ENCODE measurements at regions not wholly inside any gene's neighbourhood (a gene's known extent, or its start where the extent isn't known, plus 50 kb on each side); places are given as distances from the start of the nearest gene placed in this dataset.

GRCh38 chr12:38384816-38385378, 68.3 kb downstream of the ALG10B start:
- TF ChIP-seq CTCF (conservative IDR thresholded peaks at IDR 0.05): peak; percentile 74
- Mint-ChIP-seq H3K4me1 (peaks cover 25% of the 10 kb centered on the region), H3K4me3 (peak overlapping the region; percentile 41), H3K9me3 (peaks cover 47% of the 10 kb centered on the region), H3K27ac (peak overlapping the region; percentile 96), H3K36me3 (ENCODE audit: low read depth) (peaks cover 18% of the 10 kb centered on the region), H3K27me3 (ENCODE audit: insufficient read depth) (no peaks in the 10 kb centered on the region)
- Histone ChIP-seq H3K9ac (ENCODE audit: extremely low read depth, low read length, poor library complexity, severe bottlenecking) (peak overlapping the region; percentile 18), H3K4me3 (ENCODE audit: low read length) (peak overlapping the region; percentile 44), H3K36me3 (ENCODE audit: control insufficient read depth, insufficient read depth, low read length) (no peaks in the 10 kb centered on the region), H3K9me3 (ENCODE audit: control insufficient read depth, low read length) (peaks cover 38% of the 10 kb centered on the region), H3K4me1 (ENCODE audit: control insufficient read depth, insufficient read depth, low read length) (no peaks in the 10 kb centered on the region), H3K27ac (ENCODE audit: low read depth, low read length) (peak overlapping the region; percentile 12), H3K27me3 (ENCODE audit: control insufficient read depth, insufficient read depth, low read length, poor library complexity, severe bottlenecking) (no peaks in the 10 kb centered on the region)
- WGBS, 2 experiments (ENCODE audit: insufficient coverage in 1 of 2, insufficient read length in 1 of 2): 58 to 65% methylated on average over 2 to 9 of the region's 9 CpGs
- DNase-seq: peak; percentile 93

GRCh38 chr12:38385486-38385885, 68.9 kb downstream of the ALG10B start:
- Histone ChIP-seq H3K27ac (ENCODE audit: low read depth, low read length) (peak overlapping the region; percentile 12), H3K4me1 (ENCODE audit: control insufficient read depth, insufficient read depth, low read length) (no peaks in the 10 kb centered on the region), H3K36me3 (ENCODE audit: control insufficient read depth, insufficient read depth, low read length) (no peaks in the 10 kb centered on the region), H3K4me3 (ENCODE audit: low read length) (peak overlapping the region; percentile 38), H3K27me3 (ENCODE audit: control insufficient read depth, insufficient read depth, low read length, poor library complexity, severe bottlenecking) (no peaks in the 10 kb centered on the region), H3K9ac (ENCODE audit: extremely low read depth, low read length, poor library complexity, severe bottlenecking) (peak overlapping the region; percentile 18), H3K9me3 (ENCODE audit: control insufficient read depth, low read length) (peaks cover 35% of the 10 kb centered on the region)
- WGBS, 2 experiments (ENCODE audit: insufficient coverage in 1 of 2, insufficient read length in 1 of 2): 71% methylated on average over 1 of the region's 1 CpG; no CpG with 5 or more reads in 1 of the 2 experiments
- Mint-ChIP-seq H3K9me3 (peaks cover 43% of the 10 kb centered on the region), H3K36me3 (ENCODE audit: low read depth) (peaks cover 18% of the 10 kb centered on the region), H3K27ac (peak overlapping the region; percentile 96), H3K4me3 (peak overlapping the region; percentile 41), H3K4me1 (peaks cover 20% of the 10 kb centered on the region), H3K27me3 (ENCODE audit: insufficient read depth) (no peaks in the 10 kb centered on the region)
- no peak for DNase-seq
- no peak for TF ChIP-seq CTCF (conservative IDR thresholded peaks at IDR 0.05)

- H3K27me3 Mint-ChIP-seq (ENCODE audit: insufficient read depth): no peaks in the 10 kb centered on the region
- Histone ChIP-seq H3K4me1 (ENCODE audit: control insufficient read depth, insufficient read depth, low read length) (no peaks in the 10 kb centered on the region), H3K27me3 (ENCODE audit: control insufficient read depth, insufficient read depth, low read length, poor library complexity, severe bottlenecking) (no peaks in the 10 kb centered on the region), H3K36me3 (ENCODE audit: control insufficient read depth, insufficient read depth, low read length) (no peaks in the 10 kb centered on the region), H3K9me3 (ENCODE audit: control insufficient read depth, low read length) (peaks cover 33% of the 10 kb centered on the region), H3K27ac (ENCODE audit: low read depth, low read length) (no peak overlapping the region), H3K9ac (ENCODE audit: extremely low read depth, low read length, poor library complexity, severe bottlenecking) (no peak overlapping the region), H3K4me3 (ENCODE audit: low read length) (peak overlapping the region; percentile 38)
- H3K27ac Mint-ChIP-seq: peak overlapping the region; percentile 96
- peaks cover 18% of the 10 kb centered on the region for H3K36me3 Mint-ChIP-seq (ENCODE audit: low read depth)
- no peak overlapping the region for H3K4me3 Mint-ChIP-seq
- DNase-seq: no peak
- TF ChIP-seq CTCF (conservative IDR thresholded peaks at IDR 0.05): no peak
- peaks cover 35% of the 10 kb centered on the region for H3K9me3 Mint-ChIP-seq
- WGBS, 2 experiments (ENCODE audit: insufficient coverage in 1 of 2, insufficient read length in 1 of 2): 78% methylated on average over 3 of the region's 4 CpGs; no CpG with 5 or more reads in 1 of the 2 experiments
- H3K4me1 Mint-ChIP-seq: peaks cover 14% of the 10 kb centered on the region
Measured at GRCh38 chr12:38386205-38386985, 69.8 kb downstream of the ALG10B start.

All from endodermal cell (in vitro differentiated cells).